PC-9 (cell line): ENCODE measurements at regions not wholly inside any gene's neighbourhood (a gene's known extent, or its start where the extent isn't known, plus 50 kb on each side); places are given as distances from the start of the nearest gene placed in this dataset.

Source experiments
- EZH2 ChIP-seq: fragments of 200-600 bp; sonication (generic); IDR thresholded peaks from 2 replicates; pipeline ENCODE4 v1.8.0; 2017; ENCODE audit warnings: antibody characterized with exemption, low read depth
- TF ChIP-seq, protein P1 (sequence below): fragments of 200-600 bp; sonication (generic); conservative IDR thresholded peaks from 2 replicates; pipeline ENCODE4 v1.6.1; 2017; ENCODE audit warnings: mixed run types, antibody characterized with exemption, mild to moderate bottlenecking, moderate library complexity

GRCh38 chr12:107326237-107326636 is 232.9 kb upstream of the CRY1 start:
- TF ChIP-seq EZH2: no peak
- TF ChIP-seq, protein P1, sequence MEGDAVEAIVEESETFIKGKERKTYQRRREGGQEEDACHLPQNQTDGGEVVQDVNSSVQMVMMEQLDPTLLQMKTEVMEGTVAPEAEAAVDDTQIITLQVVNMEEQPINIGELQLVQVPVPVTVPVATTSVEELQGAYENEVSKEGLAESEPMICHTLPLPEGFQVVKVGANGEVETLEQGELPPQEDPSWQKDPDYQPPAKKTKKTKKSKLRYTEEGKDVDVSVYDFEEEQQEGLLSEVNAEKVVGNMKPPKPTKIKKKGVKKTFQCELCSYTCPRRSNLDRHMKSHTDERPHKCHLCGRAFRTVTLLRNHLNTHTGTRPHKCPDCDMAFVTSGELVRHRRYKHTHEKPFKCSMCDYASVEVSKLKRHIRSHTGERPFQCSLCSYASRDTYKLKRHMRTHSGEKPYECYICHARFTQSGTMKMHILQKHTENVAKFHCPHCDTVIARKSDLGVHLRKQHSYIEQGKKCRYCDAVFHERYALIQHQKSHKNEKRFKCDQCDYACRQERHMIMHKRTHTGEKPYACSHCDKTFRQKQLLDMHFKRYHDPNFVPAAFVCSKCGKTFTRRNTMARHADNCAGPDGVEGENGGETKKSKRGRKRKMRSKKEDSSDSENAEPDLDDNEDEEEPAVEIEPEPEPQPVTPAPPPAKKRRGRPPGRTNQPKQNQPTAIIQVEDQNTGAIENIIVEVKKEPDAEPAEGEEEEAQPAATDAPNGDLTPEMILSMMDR: no peak
